Adrenal gland (tissue), 5 donors: ENCODE measurements at regions not wholly inside any gene's neighbourhood (a gene's known extent, or its start where the extent isn't known, plus 50 kb on each side); places are given as distances from the start of the nearest gene placed in this dataset.

ENCODE experiments used
- POLR2A ChIP-seq, 2 donors: fragments of 450-650 bp; IDR thresholded peaks; one replicate each; pipeline ENCODE4 v1.6.1; 2017; ENCODE audit warnings: antibody characterized with exemption in 2 of 2, mild to moderate bottlenecking in 2 of 2, moderate library complexity in 1 of 2
- TF ChIP-seq, protein P1 (sequence below), 6 experiments: fragments of 450-650 bp in 4 of 6; fragments of 200-600 bp in 2 of 6; sonication (generic) in 1 of 6; IDR thresholded peaks; 1 replicate in 5 of 6; 2 replicates in 1 of 6; pipeline versions ENCODE4 v1.5.1 to v1.8.0; 2016 to 2021; ENCODE audit warnings: antibody characterized with exemption in 6 of 6, mild to moderate bottlenecking in 2 of 6, moderate library complexity in 1 of 6
- donor health status: DM: no; HTN: no; CAD: no.

DNA sequence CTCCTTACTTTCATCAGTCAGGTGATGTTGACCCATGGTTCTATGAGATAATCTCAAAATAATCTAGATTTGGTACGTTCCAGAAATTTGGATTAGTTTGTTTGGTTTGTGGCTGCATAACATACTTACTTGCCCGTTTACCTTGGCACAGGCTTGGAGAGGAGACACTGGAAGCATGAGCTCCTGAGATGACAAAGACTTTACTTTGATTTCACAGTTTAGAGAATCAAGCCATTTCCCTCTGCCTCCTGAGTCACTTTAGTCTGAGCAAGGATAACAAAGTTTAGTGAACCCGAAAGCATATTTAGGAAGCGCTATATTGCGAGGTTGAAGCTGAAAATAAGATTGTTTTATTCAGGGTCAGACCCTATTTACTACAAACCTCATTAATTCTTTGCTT lies 643.4 kb downstream of the QKI start:
- TF ChIP-seq, protein P1, sequence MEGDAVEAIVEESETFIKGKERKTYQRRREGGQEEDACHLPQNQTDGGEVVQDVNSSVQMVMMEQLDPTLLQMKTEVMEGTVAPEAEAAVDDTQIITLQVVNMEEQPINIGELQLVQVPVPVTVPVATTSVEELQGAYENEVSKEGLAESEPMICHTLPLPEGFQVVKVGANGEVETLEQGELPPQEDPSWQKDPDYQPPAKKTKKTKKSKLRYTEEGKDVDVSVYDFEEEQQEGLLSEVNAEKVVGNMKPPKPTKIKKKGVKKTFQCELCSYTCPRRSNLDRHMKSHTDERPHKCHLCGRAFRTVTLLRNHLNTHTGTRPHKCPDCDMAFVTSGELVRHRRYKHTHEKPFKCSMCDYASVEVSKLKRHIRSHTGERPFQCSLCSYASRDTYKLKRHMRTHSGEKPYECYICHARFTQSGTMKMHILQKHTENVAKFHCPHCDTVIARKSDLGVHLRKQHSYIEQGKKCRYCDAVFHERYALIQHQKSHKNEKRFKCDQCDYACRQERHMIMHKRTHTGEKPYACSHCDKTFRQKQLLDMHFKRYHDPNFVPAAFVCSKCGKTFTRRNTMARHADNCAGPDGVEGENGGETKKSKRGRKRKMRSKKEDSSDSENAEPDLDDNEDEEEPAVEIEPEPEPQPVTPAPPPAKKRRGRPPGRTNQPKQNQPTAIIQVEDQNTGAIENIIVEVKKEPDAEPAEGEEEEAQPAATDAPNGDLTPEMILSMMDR (IDR thresholded peaks at IDR 0.05), result no peak
- TF ChIP-seq POLR2A (IDR thresholded peaks at IDR 0.05), result no peak
